Activated gamma-delta T cell treated with anti-CD3 and anti-CD28 coated beads, Interleukin-2, amount 50 U/mL, for 16 hours (primary cell): ENCODE measurements at regions not wholly inside any gene's neighbourhood (a gene's known extent, or its start where the extent isn't known, plus 50 kb on each side); places are given as distances from the start of the nearest gene placed in this dataset.

Experiments
- DNase-seq: peaks from one replicate; pipeline ENCODE4 v3.0.0-alpha.2; 2020; ENCODE audit warnings: low read depth

GRCh38 chr13:88592105-88592504 is 920.9 kb downstream of the SLITRK5 start:
- no peak for DNase-seq

GRCh38 chr13:88601949-88602348 is 930.8 kb downstream of the SLITRK5 start:
- no peak for DNase-seq

GRCh38 chr13:88602786-88603777 is 931.9 kb downstream of the SLITRK5 start:
- no peak for DNase-seq

GRCh38 chr13:88617176-88617575 is 946.0 kb downstream of the SLITRK5 start:
- DNase-seq: no peak

- DNase-seq: peak; percentile 7
These were observed 951.3 kb downstream of the SLITRK5 start for GRCh38 chr13:88622362-88622973.

GRCh38 chr13:88623150-88623549 is 952.0 kb downstream of the SLITRK5 start:
- no peak for DNase-seq

- DNase-seq: no peak
These were observed 955.9 kb downstream of the SLITRK5 start for GRCh38 chr13:88627071-88627470.

GRCh38 chr13:88628882-88629281 is 957.7 kb downstream of the SLITRK5 start:
- no peak for DNase-seq

GRCh38 chr13:88637935-88638334 is 966.8 kb downstream of the SLITRK5 start:
- DNase-seq: no peak

- no peak for DNase-seq
These were observed 972.1 kb downstream of the SLITRK5 start for GRCh38 chr13:88643233-88643632.

GRCh38 chr13:88648598-88649373 is 977.6 kb downstream of the SLITRK5 start:
- no peak for DNase-seq

GRCh38 chr13:88649855-88650254 is 978.7 kb downstream of the SLITRK5 start:
- DNase-seq: no peak

GRCh38 chr13:88651531-88651930 is 980.4 kb downstream of the SLITRK5 start:
- DNase-seq: no peak

- DNase-seq: no peak
These were observed 985.6 kb downstream of the SLITRK5 start for GRCh38 chr13:88656751-88657150.

- no peak for DNase-seq
These were observed 999.3 kb downstream of the SLITRK5 start for GRCh38 chr13:88670509-88670908.

- DNase-seq: no peak
These were observed 1003.7 kb downstream of the SLITRK5 start for GRCh38 chr13:88674841-88675240.

- no peak for DNase-seq
These were observed 1004.3 kb downstream of the SLITRK5 start for GRCh38 chr13:88675347-88675996.

GRCh38 chr13:88676016-88676415 is 1004.8 kb downstream of the SLITRK5 start:
- DNase-seq: no peak

- DNase-seq: no peak
These were observed 1014.3 kb downstream of the SLITRK5 start for GRCh38 chr13:88685459-88685858.

GRCh38 chr13:88701551-88701950 is 1030.4 kb downstream of the SLITRK5 start:
- no peak for DNase-seq

GRCh38 chr13:88704600-88705275 is 1033.6 kb downstream of the SLITRK5 start:
- DNase-seq: no peak
